ENCODE measurements at regions not wholly inside any gene's neighbourhood (a gene's known extent, or its start where the extent isn't known, plus 50 kb on each side); places are given as distances from the start of the nearest gene placed in this dataset.
"Not testable (repeated sequence)": the region's sequence is repeated elsewhere in the genome, so short reads cannot be mapped to it uniquely, and the experiment has no call there.

DNA sequence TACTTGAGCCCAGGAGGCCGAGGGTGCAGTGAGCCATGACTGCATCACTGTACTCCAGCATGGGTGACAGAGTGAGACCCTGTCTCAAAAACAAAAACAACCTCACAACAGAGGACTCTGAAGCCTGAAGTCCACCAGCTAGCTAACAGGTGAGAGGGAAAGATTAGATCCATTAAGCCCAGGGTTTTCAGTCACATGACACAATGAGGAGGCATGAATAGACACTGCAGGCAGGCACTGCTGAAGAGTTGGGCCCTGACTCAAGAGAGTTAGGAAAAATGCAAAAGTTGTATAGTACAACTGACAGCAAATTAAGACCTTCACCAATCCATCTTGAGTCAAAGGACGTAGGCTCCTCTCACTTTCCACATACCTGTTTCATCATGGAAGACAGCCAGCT lies 64.9 kb downstream of the IARS1 start:
- TF ChIP-seq, protein P1, sequence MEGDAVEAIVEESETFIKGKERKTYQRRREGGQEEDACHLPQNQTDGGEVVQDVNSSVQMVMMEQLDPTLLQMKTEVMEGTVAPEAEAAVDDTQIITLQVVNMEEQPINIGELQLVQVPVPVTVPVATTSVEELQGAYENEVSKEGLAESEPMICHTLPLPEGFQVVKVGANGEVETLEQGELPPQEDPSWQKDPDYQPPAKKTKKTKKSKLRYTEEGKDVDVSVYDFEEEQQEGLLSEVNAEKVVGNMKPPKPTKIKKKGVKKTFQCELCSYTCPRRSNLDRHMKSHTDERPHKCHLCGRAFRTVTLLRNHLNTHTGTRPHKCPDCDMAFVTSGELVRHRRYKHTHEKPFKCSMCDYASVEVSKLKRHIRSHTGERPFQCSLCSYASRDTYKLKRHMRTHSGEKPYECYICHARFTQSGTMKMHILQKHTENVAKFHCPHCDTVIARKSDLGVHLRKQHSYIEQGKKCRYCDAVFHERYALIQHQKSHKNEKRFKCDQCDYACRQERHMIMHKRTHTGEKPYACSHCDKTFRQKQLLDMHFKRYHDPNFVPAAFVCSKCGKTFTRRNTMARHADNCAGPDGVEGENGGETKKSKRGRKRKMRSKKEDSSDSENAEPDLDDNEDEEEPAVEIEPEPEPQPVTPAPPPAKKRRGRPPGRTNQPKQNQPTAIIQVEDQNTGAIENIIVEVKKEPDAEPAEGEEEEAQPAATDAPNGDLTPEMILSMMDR (IDR thresholded peaks at IDR 0.05): no peak
- Histone ChIP-seq H3K9me3 (no peaks in the 10 kb centered on the region), H3K4me1 (no peaks in the 10 kb centered on the region), H3K36me3 (peaks cover 33% of the 10 kb centered on the region), H3K27me3 (no peaks in the 10 kb centered on the region), H3K27ac (no peak overlapping the region), H3K4me3 (no peak overlapping the region)
- DNase-seq (ENCODE audit: low spot score): no peak

DNA sequence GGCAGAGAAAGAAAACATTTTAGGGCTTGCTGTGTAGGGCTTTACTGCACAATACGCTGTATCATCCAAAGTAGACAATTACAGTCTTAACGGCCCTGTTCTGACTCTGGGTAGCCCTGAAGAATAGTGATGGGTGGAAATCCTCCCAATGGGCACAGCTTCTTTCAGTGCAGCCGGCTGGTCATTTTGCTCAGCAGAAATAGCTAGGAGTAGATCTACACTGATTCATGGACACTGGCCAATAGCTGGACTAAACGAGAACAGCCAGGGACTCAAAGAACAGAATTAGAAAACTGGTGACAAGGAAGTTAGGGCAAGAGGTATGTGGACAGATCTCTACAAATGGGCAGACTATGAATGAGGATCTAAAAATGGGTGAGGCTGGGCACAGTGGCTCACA lies 69.3 kb downstream of the IARS1 start:
- H3K27me3 ChIP-seq: no peaks in the 10 kb centered on the region
- no peak overlapping the region for H3K4me3 ChIP-seq
- TF ChIP-seq, protein P1 (IDR thresholded peaks at IDR 0.05): no peak
- H3K4me1 ChIP-seq: no peaks in the 10 kb centered on the region
- no peak for DNase-seq (ENCODE audit: low spot score)
- H3K36me3 ChIP-seq: peaks cover 61% of the 10 kb centered on the region
- H3K27ac ChIP-seq: no peak overlapping the region
- no peaks in the 10 kb centered on the region for H3K9me3 ChIP-seq

GRCh38 chr9:92223758-92224157 lies 69.7 kb downstream of the IARS1 start:
- H3K4me1 ChIP-seq: no peaks in the 10 kb centered on the region
- H3K36me3 ChIP-seq: peaks cover 59% of the 10 kb centered on the region
- no peak for DNase-seq (ENCODE audit: low spot score)
- no peaks in the 10 kb centered on the region for H3K27me3 ChIP-seq
- no peak overlapping the region for H3K4me3 ChIP-seq
- H3K9me3 ChIP-seq: no peaks in the 10 kb centered on the region
- H3K27ac ChIP-seq: no peak overlapping the region
- TF ChIP-seq, protein P1 (IDR thresholded peaks at IDR 0.05): no peak

- H3K4me3 ChIP-seq: no peak overlapping the region
- H3K27me3 ChIP-seq: no peaks in the 10 kb centered on the region
- TF ChIP-seq, protein P1 (IDR thresholded peaks at IDR 0.05): no peak
- H3K36me3 ChIP-seq: peaks cover 53% of the 10 kb centered on the region
- no peaks in the 10 kb centered on the region for H3K4me1 ChIP-seq
- H3K27ac ChIP-seq: no peak overlapping the region
- DNase-seq (ENCODE audit: low spot score): no peak
- no peaks in the 10 kb centered on the region for H3K9me3 ChIP-seq
Measured at GRCh38 chr9:92208693-92209524, 84.6 kb downstream of the IARS1 start.

- Histone ChIP-seq H3K4me1 (no peaks in the 10 kb centered on the region), H3K9me3 (no peaks in the 10 kb centered on the region), H3K36me3 (peaks cover 28% of the 10 kb centered on the region), H3K27me3 (no peaks in the 10 kb centered on the region), H3K27ac (no peak overlapping the region), H3K4me3 (no peak overlapping the region)
- TF ChIP-seq, protein P1 (IDR thresholded peaks at IDR 0.05): no peak
- DNase-seq (ENCODE audit: low spot score): no peak
Measured at GRCh38 chr9:92206488-92206887, 87.0 kb downstream of the IARS1 start.

DNA sequence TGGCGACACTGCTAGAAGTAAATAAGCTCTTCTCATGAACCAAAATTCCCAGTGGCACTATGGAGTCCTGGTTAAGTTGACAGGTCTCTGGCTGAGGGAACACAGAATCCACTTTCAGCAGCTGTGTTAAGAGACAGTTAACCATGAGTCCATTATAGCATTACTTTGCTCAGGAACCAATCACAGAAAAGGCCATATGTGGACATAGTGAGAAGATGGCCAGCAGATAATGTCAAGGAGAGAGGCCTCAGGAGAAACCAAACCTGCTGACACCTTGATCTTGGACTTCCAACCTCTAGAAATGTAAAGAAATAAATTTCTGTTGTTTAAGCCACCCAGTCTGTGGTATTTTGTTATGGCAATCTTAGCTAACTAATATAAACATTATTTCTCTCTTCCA lies 88.7 kb upstream of the SPTLC1 start:
- H3K27me3 ChIP-seq; DNase-seq (ENCODE audit: low spot score); H3K36me3 ChIP-seq; H3K27ac ChIP-seq; H3K4me1 ChIP-seq; H3K9me3 ChIP-seq; H3K4me3 ChIP-seq: not testable (repeated sequence)

DNA sequence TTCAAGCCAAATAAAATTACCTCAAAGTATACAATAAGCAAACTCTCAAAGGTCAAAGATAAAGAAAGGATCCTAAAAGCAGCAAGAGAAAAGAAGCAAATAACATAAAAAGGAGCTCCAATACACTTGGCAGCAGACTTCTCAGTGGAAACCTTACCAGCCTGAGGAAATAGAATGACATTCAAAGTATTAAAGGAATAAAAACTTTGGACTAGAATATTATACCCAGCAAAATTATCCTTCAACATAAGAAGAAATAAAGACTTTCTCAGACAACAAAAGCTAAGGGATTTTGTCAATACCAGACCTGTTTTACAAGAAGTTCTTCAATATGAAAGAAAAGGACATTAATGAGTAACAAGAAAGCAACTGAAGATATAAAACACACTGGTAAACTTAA lies 83.0 kb upstream of the SPTLC1 start:
- H3K9me3 ChIP-seq; H3K27ac ChIP-seq; H3K27me3 ChIP-seq; H3K4me3 ChIP-seq; H3K4me1 ChIP-seq; DNase-seq (ENCODE audit: low spot score); H3K36me3 ChIP-seq: not testable (repeated sequence)

All from right atrium auricular region (tissue), 2 donors.